A549 (cell line): ENCODE measurements at regions not wholly inside any gene's neighbourhood (a gene's known extent, or its start where the extent isn't known, plus 50 kb on each side); places are given as distances from the start of the nearest gene placed in this dataset.

Source experiments
- ATAC-seq, 2 experiments: fragments of 200-7000 bp in 1 of 2; fragments of >200 bp in 1 of 2; cut with Nextera tagmentation in 1 of 2; cut with Tn5 transposase in 1 of 2; 3 replicates each; pipeline versions ENCODE4 v1.8.0 to v1.9.1; 2018 to 2020; ENCODE audit warnings: mild to moderate bottlenecking in 1 of 2, moderate library complexity in 1 of 2
- CTCF ChIA-PET: fragments of 300-600 bp; sonication (Branson Sonifier 250); formaldehyde crosslinking; extraction: SDS; loops from one replicate; lab custom pipeline; 2021; ENCODE audit warnings: antibody characterized with exemption, inconsistent platforms; lab: Yijun Ruan, JAX
- POLR2A ChIA-PET: fragments of 350-600 bp; formaldehyde crosslinking; extraction: SDS; loops from one replicate; lab custom pipeline; 2021; ENCODE audit warnings: antibody characterized with exemption, inconsistent platforms; lab: Yijun Ruan, JAX
- DNase-seq, 2 experiments: peaks; one replicate each; pipeline versions ENCODE4 v3.0.0 to v3.0.0-alpha.2; 2011 to 2016; ENCODE audit warnings: low read depth in 1 of 2, low spot score in 1 of 2
- FAIRE-seq: peaks from 2 replicates; lab custom pipeline; 2011; peaks lifted over from hg19 to GRCh38; lab: Jason Lieb, UNC
- H3K27ac ChIP-seq, 2 experiments: fragments of >200 bp; sonication (Bioruptor Twin); formaldehyde crosslinking; 3 replicates each; pipeline ENCODE4 v1.5.1; 2016 to 2017
- H3K4me1 ChIP-seq: fragments of >200 bp; sonication (Bioruptor Twin); formaldehyde crosslinking; 3 replicates; pipeline ENCODE4 v1.6.1; 2016
- H3K4me2 ChIP-seq: fragments of >200 bp; sonication (Bioruptor Twin); formaldehyde crosslinking; 3 replicates; pipeline ENCODE4 v1.6.1; 2016
- H3K4me3 ChIP-seq: fragments of >200 bp; sonication (Bioruptor Twin); formaldehyde crosslinking; 3 replicates; pipeline ENCODE4 v1.5.1; 2016
- H3K9me3 ChIP-seq: fragments of >200 bp; sonication (Bioruptor Twin); formaldehyde crosslinking; 3 replicates; pipeline ENCODE4 v1.6.1; 2016
- BHLHE40 ChIP-seq: IDR thresholded peaks from 2 replicates; pipeline ENCODE4 v1.6.1; 2012; ENCODE audit warnings: low read depth, low read length, inconsistent platforms
- CBX8 ChIP-seq: fragments of 200-600 bp; sonication (generic); IDR thresholded peaks from 2 replicates; pipeline ENCODE4 v1.6.1; 2016
- CHD4 ChIP-seq: fragments of 200-600 bp; sonication (generic); IDR thresholded peaks from 2 replicates; pipeline ENCODE4 v1.6.1; 2016; ENCODE audit warnings: antibody characterized with exemption, mild to moderate bottlenecking, borderline replicate concordance
- FOSB ChIP-seq: fragments of 250-450 bp; sonication (Bioruptor Pico); IDR thresholded peaks from 2 replicates; pipeline ENCODE4 v1.5.0; 2020; ENCODE audit warnings: mild to moderate bottlenecking, moderate library complexity
- FOSL2 ChIP-seq, 2 experiments: fragments of 450-650 bp in 1 of 2; fragments of >200 bp in 1 of 2; sonication (Bioruptor Twin) in 1 of 2; formaldehyde crosslinking; IDR thresholded peaks; 2 replicates each; pipeline versions ENCODE4 v1.5.0 to v1.6.1; 2016 to 2020; ENCODE audit warnings: mild to moderate bottlenecking in 1 of 2, moderate library complexity in 1 of 2
- FOXS1 ChIP-seq: fragments of 250-450 bp; sonication (Bioruptor Pico); IDR thresholded peaks from 2 replicates; pipeline ENCODE4 v1.5.0; 2020; ENCODE audit warnings: mild to moderate bottlenecking, moderate library complexity
- GATA3 ChIP-seq: IDR thresholded peaks from 2 replicates; pipeline ENCODE4 v1.6.1; 2012; ENCODE audit warnings: borderline replicate concordance
- HEYL ChIP-seq: fragments of 250-450 bp; sonication (Bioruptor Pico); IDR thresholded peaks from 2 replicates; pipeline ENCODE4 v1.8.0; 2021; ENCODE audit warnings: mild to moderate bottlenecking, moderate library complexity
- KDM5A ChIP-seq: fragments of 200-600 bp; sonication (generic); IDR thresholded peaks from 2 replicates; pipeline ENCODE4 v1.6.1; 2016; ENCODE audit warnings: antibody characterized with exemption, mild to moderate bottlenecking
- MAZ ChIP-seq: fragments of 150-350 bp; IDR thresholded peaks from 2 replicates; pipeline ENCODE4 v1.6.1; 2014; ENCODE audit warnings: antibody characterized with exemption, low read depth, low read length, borderline replicate concordance
- NR3C1 ChIP-seq: fragments of >200 bp; sonication (Bioruptor Twin); formaldehyde crosslinking; IDR thresholded peaks from 3 replicates; pipeline ENCODE4 v1.6.1; 2017
- RFX5 ChIP-seq: fragments of 450-650 bp; IDR thresholded peaks from 2 replicates; pipeline ENCODE4 v1.7.1; 2014; ENCODE audit warnings: antibody characterized with exemption, mild to moderate bottlenecking, moderate library complexity
- SREBF2 ChIP-seq: fragments of 450-650 bp; IDR thresholded peaks from 2 replicates; pipeline ENCODE4 v1.6.1; 2014; ENCODE audit warnings: mild to moderate bottlenecking, moderate library complexity
- ZC3H11A ChIP-seq: fragments of 450-650 bp; IDR thresholded peaks from 2 replicates; pipeline ENCODE4 v1.6.1; 2014; ENCODE audit warnings: antibody characterized with exemption, mild to moderate bottlenecking
- ZSCAN20 ChIP-seq: fragments of 250-450 bp; sonication (Bioruptor Pico); IDR thresholded peaks from 2 replicates; pipeline ENCODE4 v1.8.0; 2022; ENCODE audit warnings: mild to moderate bottlenecking, moderate library complexity
- WGBS: methylation state at CpG from one replicate; pipeline ENCODE4 v1.1.6; 2017; ENCODE audit errors: missing lambda C conversion rate; 5-methylcytosine and 5-hydroxymethylcytosine counted together
- TF ChIP-seq, protein P1 (sequence below): fragments of 150-350 bp; IDR thresholded peaks from 2 replicates; pipeline ENCODE4 v1.6.1; 2014; ENCODE audit warnings: low read depth, mild to moderate bottlenecking, low read length
- TF ChIP-seq, protein P2 (sequence below): IDR thresholded peaks from 2 replicates; pipeline ENCODE4 v1.6.1; 2012
- TF ChIP-seq, protein P3 (sequence below): fragments of 250-450 bp; sonication (Bioruptor Pico); IDR thresholded peaks from 2 replicates; pipeline ENCODE4 v1.5.0; 2020; ENCODE audit warnings: low read depth, mild to moderate bottlenecking, moderate library complexity
- TF ChIP-seq, protein P4 (sequence below): fragments of 200-600 bp; sonication (generic); IDR thresholded peaks from 2 replicates; pipeline ENCODE4 v1.6.1; 2016; ENCODE audit warnings: antibody characterized with exemption, mild to moderate bottlenecking, moderate library complexity

DNA sequence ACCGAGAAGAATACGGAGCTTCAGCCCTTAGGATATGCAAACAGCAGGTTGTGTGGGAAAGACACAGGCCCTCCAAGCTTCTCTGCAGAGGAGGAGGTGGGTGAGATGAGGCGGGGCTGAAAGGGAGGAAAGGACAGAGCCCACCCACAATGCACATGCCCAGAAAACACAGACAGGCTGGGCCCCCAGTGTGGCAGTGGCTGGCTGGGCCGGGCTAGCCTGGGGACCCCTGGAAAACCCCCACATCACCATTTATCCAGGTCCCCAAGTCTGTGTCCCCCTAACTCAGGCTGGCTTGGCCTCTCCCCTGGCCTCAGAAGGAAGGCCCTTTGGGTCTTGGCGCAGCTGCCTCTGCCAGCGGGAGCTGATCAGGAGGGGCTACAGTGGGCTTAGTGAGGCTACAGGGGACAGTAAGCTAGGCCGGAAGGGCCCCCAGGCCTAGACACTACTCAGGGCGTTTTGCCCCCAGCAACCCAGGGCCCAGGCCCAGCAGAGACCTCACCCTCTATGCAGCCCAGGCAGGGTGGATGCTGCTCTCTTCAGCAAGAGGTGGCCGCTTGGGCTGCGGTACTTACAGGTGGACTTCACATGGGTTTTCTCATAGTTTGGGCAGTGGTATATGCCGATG is 119.5 kb downstream of the TUBA3C start:
- no peak for DNase-seq
- no peak for ATAC-seq
- Histone ChIP-seq H3K27ac (no peak overlapping the region), H3K9me3 (no peaks in the 10 kb centered on the region), H3K4me1 (no peaks in the 10 kb centered on the region), H3K4me3 (no peak overlapping the region), H3K4me2 (no peak overlapping the region)
- WGBS, result 26% methylated on average over 5 of the region's 11 CpGs
- TF ChIP-seq KDM5A, result no peak
- TF ChIP-seq, protein P1, sequence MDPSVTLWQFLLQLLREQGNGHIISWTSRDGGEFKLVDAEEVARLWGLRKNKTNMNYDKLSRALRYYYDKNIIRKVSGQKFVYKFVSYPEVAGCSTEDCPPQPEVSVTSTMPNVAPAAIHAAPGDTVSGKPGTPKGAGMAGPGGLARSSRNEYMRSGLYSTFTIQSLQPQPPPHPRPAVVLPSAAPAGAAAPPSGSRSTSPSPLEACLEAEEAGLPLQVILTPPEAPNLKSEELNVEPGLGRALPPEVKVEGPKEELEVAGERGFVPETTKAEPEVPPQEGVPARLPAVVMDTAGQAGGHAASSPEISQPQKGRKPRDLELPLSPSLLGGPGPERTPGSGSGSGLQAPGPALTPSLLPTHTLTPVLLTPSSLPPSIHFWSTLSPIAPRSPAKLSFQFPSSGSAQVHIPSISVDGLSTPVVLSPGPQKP, result no peak
- no peak for FAIRE-seq
- ChIA-PET POLR2A (no interaction called here), CTCF (interaction anchor here (0.6 kb wide), 1 partner anchor 541 kb away, joined by 3 read pairs; no protein-coding TSS in a partner anchor)

DNA sequence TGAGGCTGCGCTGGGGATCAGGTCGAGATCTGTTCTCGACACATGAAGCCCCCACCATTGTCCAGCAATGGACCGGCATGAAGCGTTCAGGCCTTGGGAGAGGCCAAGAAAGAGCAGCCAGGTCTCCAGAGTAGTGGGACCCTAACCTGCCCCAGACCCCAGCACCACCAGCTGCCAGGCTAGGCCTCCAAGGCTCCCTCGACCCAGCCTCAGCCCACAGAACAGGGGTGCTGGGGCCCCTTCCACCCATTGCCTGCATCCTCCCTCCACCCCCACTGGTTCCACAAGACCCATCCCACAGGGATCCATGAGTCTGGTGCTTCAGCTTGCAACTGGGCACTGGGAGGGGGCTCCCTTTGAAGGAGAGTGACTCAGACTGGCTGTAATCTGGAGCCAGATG is 120.3 kb downstream of the TUBA3C start:
- Histone ChIP-seq H3K4me1 (no peaks in the 10 kb centered on the region), H3K4me2 (no peak overlapping the region), H3K4me3 (no peak overlapping the region), H3K27ac (no peak overlapping the region), H3K9me3 (no peaks in the 10 kb centered on the region)
- ChIA-PET POLR2A (no interaction called here), CTCF (no interaction called here)
- DNase-seq (no peak), ATAC-seq (no peak), FAIRE-seq (no peak)
- no peak for TF ChIP-seq SREBF2
- TF ChIP-seq CHD4, result no peak
- TF ChIP-seq FOXS1 (CRISPR knock-in tag), result no peak
- TF ChIP-seq ZC3H11A, result no peak
- no peak for TF ChIP-seq HEYL
- TF ChIP-seq GATA3, result no peak
- 44% methylated on average over 5 of the region's 6 CpGs for WGBS

DNA sequence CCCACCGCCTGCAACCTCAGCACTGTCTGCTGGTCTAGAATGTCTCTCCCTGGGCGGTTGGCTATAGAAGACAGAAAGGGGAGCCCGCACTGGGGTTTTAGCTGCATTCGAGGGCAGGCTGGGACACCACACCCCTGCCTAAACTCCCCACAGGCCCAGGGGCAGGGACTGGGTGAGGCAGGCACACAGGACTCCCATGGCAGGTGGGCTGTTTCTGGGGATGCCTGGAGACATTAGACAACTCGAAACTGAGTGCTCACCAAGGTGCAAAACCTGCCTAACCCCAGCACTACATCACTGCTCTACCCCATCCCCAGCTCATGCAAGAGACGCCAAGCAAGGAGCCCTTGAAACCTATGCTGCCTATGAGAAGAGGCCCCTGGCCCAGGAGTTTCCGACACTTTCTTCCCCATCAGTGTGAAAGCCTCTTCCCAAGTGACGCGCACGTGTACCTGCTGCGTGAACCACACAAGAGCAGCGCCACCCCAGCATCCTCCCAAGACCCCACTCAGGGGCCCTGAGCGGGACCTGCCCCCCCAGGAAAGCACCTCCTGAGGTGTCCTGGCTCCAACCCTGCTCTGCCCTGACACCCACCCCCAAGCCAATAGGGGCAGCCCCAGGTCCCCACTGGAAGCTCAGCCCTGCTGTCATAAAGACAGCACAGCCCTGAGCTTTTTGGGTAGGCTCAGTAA is 121.2 kb downstream of the TUBA3C start:
- no peak for DNase-seq
- no peak for FAIRE-seq
- Histone ChIP-seq H3K4me2 (no peak overlapping the region), H3K27ac (no peak overlapping the region), H3K9me3 (no peaks in the 10 kb centered on the region), H3K4me1 (no peaks in the 10 kb centered on the region), H3K4me3 (no peak overlapping the region)
- TF ChIP-seq NR3C1 (no peak), FOSB (CRISPR knock-in tag) (no peak), ZSCAN20 (CRISPR knock-in tag) (no peak), RFX5 (no peak), CBX8 (no peak), MAZ (no peak), BHLHE40 (no peak), FOSL2 (IDR thresholded peaks at IDR 0.05) (no peak), FOSL2 (CRISPR knock-in tag; IDR thresholded peaks at IDR 0.05) (no peak)
- TF ChIP-seq, protein P2, sequence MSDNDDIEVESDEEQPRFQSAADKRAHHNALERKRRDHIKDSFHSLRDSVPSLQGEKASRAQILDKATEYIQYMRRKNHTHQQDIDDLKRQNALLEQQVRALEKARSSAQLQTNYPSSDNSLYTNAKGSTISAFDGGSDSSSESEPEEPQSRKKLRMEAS, result no peak
- TF ChIP-seq, protein P3, sequence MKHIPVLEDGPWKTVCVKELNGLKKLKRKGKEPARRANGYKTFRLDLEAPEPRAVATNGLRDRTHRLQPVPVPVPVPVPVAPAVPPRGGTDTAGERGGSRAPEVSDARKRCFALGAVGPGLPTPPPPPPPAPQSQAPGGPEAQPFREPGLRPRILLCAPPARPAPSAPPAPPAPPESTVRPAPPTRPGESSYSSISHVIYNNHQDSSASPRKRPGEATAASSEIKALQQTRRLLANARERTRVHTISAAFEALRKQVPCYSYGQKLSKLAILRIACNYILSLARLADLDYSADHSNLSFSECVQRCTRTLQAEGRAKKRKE (CRISPR knock-in tag), result no peak
- TF ChIP-seq, protein P4, sequence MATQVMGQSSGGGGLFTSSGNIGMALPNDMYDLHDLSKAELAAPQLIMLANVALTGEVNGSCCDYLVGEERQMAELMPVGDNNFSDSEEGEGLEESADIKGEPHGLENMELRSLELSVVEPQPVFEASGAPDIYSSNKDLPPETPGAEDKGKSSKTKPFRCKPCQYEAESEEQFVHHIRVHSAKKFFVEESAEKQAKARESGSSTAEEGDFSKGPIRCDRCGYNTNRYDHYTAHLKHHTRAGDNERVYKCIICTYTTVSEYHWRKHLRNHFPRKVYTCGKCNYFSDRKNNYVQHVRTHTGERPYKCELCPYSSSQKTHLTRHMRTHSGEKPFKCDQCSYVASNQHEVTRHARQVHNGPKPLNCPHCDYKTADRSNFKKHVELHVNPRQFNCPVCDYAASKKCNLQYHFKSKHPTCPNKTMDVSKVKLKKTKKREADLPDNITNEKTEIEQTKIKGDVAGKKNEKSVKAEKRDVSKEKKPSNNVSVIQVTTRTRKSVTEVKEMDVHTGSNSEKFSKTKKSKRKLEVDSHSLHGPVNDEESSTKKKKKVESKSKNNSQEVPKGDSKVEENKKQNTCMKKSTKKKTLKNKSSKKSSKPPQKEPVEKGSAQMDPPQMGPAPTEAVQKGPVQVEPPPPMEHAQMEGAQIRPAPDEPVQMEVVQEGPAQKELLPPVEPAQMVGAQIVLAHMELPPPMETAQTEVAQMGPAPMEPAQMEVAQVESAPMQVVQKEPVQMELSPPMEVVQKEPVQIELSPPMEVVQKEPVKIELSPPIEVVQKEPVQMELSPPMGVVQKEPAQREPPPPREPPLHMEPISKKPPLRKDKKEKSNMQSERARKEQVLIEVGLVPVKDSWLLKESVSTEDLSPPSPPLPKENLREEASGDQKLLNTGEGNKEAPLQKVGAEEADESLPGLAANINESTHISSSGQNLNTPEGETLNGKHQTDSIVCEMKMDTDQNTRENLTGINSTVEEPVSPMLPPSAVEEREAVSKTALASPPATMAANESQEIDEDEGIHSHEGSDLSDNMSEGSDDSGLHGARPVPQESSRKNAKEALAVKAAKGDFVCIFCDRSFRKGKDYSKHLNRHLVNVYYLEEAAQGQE, result no peak
- CTCF ChIA-PET, result no interaction called here
- ATAC-seq, result no peak
- WGBS, result 60% methylated on average over 8 of the region's 13 CpGs
- POLR2A ChIA-PET, result no interaction called here
